ENCODE measurements at regions not wholly inside any gene's neighbourhood (a gene's known extent, or its start where the extent isn't known, plus 50 kb on each side); places are given as distances from the start of the nearest gene placed in this dataset.
A peak's percentile ranks its signal among the peaks of the same experiment; 100 is the strongest.
"Not testable (repeated sequence)": the region's sequence is repeated elsewhere in the genome, so short reads cannot be mapped to it uniquely, and the experiment has no call there.

GRCh38 chr3:139095803-139096466 is 51.2 kb upstream of the PRR23C start:
- no peak for DNase-seq (ENCODE audit: low read depth in 2 of 2)

DNA sequence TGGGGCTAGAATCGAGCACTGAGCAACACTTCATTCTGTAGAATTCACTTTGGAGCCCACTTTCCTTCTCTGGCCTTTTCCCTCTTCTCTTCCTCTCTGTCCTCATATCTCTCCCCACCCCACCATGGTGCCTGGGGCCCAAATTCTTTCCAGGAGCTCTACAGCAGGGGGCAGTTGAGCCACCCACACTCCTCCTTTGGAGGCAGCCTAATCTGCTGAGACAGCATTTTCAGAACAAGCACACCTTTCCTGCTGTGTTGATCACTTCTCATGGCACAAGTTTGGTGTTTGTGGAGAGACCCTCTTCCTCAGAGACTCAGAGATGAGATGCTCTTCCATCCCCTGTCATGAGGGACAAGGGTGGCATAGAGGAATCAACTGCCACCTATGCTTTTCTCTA is 52.0 kb upstream of the PRR23C start:
- no peak for DNase-seq (ENCODE audit: low read depth in 2 of 2)

- no peak for DNase-seq (ENCODE audit: low read depth in 2 of 2)
Observed at GRCh38 chr3:139098391-139098790, 53.7 kb upstream of the PRR23C start.

GRCh38 chr3:139099968-139100817 is 55.5 kb upstream of the PRR23C start:
- DNase-seq (ENCODE audit: low read depth in 2 of 2): no peak

GRCh38 chr3:139100821-139101220 is 56.1 kb upstream of the PRR23C start:
- no peak for DNase-seq (ENCODE audit: low read depth in 2 of 2)

- DNase-seq (ENCODE audit: low read depth in 2 of 2): no peak
Observed at GRCh38 chr3:139101396-139101795, 56.7 kb upstream of the PRR23C start.

- no peak for DNase-seq (ENCODE audit: low read depth in 2 of 2)
Observed at GRCh38 chr3:139103484-139103883, 58.8 kb upstream of the PRR23C start.

GRCh38 chr3:139104062-139104461 is 59.4 kb upstream of the PRR23C start:
- DNase-seq (ENCODE audit: low read depth in 2 of 2): no peak

- DNase-seq (ENCODE audit: low read depth in 2 of 2): no peak
Observed at GRCh38 chr3:139105154-139105702, 60.5 kb upstream of the PRR23C start.

- DNase-seq (ENCODE audit: low read depth in 2 of 2): no peak
Observed at GRCh38 chr3:139106013-139106932, 61.6 kb upstream of the PRR23C start.

DNA sequence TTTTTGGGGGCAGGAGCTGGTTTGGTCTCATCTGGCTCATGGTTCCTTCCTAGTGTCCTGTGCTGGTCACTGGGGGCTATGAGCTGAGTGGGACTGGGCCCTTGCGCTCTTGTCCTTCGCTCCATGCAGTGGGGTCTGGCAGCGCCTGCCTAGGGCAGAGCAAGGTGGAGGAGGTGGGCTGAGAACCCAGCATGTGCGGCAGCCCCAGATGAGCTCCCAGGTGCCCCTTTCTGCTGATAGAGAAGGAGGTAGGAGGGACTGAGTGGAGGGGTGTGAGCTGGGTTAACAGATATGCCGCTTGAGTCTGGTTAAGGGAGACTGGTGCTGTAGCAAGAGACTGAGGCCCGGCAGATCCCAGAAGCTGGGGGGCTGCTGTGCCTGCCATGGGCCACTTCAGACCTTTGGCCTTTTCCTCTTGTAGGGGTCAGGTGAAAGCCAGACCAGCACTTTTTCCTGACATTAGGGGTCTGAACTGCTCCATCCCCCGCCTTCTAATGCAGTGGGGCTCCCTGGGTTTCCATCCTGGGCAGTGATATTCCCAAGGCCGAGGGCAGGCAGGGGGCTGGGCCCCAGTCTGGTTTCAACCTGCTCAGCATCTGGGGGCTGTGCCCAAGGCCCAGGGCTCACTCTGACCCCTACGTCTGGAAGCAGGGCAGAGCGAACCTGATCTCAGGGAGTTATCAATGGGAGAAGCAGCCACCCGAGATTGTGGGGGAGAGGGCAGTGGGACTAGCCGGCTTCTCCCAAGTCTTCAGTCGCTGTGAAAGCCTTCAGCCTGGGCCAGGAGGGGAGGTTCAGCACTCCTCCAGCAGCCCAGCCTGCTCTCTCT is 62.9 kb upstream of the PRR23C start:
- no peak for DNase-seq (ENCODE audit: low read depth in 2 of 2)

DNA sequence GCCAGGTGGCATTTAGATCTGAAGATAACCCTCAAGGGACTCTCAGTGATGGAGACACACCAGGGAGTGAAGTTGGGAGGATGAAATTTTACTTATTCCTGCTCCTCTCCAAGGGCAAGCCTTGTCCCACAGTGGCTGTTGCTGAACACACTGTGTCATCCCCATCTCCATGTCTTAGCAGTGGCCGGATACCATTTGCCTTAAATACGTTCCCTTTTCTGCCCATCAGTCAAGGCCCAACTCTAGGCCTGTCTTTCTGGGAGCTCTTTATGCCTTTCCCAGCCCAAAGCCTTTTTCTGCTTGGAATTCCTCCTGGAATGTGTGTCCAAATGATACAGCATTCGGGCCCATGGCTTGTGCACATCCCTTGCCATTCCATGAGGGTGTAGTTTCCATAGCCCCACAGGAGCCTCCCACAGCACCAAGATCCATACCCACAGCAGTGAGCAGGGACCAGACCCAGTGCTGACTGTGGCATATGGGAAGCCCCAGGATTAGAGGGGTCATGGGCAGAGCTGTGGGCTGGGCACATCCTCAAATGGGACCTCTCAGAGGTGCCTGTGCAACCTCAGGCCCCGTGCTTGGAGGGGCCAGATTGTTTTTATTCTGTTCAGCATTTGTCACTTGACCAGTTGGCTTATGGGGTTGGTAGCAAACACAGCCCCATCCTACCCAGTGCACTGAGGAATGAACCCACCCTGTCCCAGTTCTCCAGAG is 63.7 kb upstream of the PRR23C start:
- no peak for DNase-seq (ENCODE audit: low read depth in 2 of 2)

DNA sequence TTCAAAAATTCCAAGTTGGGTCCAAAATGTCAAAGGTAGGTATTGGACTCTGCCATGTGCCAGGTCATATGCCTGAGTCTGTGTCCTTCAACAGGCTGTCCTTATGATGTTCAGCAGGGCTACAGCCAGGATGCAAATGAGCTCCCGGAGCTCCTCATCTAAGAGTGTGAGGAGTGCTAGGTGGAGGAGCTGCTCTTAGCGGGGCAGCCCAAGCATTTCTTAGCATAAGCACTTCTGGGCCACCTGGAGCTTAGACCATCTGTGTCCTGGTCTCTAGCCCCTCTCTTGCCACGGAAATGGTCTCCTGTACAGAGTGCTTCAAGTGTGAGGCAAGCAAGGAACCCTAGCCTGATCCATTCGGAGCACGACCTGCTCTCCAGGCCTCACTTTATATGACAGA is 64.6 kb upstream of the PRR23C start:
- DNase-seq (ENCODE audit: low read depth in 2 of 2): no peak

DNA sequence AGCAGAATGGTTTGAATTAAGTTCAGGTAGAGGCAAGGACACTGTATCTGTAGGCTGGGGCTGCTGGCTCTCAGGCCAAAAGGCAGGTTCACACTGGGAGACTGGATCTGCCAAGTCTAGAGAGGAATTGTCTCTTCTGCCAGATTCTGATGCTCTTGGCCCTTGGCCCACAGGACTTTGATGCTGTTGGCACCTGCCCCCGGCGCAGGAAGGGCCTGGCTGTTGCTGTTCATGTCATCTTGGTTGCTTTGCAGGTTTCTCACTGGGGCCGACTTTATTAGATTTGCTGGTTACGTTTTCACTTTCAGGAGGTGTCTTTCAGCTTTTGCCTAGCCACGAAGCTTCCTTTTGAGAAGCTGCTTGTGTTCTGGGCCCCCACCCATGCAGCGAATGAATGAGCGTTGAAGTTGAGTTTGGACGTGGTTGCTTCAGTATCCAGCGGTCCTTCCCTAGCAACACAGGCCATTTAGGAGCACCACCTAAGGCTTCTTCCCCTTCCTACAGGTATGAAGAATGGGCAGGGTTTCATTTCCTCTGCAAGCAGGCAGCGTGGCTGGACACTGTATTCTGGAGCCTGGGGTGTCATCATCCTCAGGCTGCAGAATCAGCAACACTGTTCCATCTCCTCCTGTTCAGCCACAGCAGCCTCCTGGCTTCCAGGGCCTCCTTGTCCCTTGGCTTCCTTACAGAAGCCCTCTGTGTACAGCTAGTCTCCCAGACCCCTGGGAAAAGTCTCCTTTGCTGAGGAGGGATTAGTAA is 65.6 kb upstream of the PRR23C start:
- DNase-seq (ENCODE audit: low read depth in 2 of 2): no peak

- not testable (repeated sequence) for DNase-seq (ENCODE audit: low read depth in 2 of 2)
Observed at GRCh38 chr3:139110929-139111328, 66.2 kb upstream of the PRR23C start.

- peak in 1 of 2 experiments; percentile 10 for DNase-seq (ENCODE audit: low read depth in 2 of 2)
Observed at GRCh38 chr3:139111392-139112229, 66.9 kb upstream of the PRR23C start.

DNA sequence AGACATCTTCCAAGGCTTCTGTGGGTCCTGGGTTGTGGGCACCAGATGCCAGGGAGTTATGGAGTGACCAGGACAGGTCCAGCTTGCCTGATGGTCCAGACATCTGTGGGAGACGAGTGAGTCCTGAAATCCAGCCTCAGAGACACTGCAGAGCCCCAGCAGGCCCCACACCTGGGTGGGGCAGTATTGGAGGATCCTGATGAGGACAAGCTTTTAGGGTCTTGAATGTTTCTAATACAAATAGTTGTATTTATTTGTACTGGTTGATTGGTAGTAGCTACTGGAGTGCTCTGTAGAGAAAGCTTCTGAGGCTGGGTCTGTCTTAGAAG is 67.5 kb upstream of the PRR23C start:
- no peak for DNase-seq (ENCODE audit: low read depth in 2 of 2)

DNA sequence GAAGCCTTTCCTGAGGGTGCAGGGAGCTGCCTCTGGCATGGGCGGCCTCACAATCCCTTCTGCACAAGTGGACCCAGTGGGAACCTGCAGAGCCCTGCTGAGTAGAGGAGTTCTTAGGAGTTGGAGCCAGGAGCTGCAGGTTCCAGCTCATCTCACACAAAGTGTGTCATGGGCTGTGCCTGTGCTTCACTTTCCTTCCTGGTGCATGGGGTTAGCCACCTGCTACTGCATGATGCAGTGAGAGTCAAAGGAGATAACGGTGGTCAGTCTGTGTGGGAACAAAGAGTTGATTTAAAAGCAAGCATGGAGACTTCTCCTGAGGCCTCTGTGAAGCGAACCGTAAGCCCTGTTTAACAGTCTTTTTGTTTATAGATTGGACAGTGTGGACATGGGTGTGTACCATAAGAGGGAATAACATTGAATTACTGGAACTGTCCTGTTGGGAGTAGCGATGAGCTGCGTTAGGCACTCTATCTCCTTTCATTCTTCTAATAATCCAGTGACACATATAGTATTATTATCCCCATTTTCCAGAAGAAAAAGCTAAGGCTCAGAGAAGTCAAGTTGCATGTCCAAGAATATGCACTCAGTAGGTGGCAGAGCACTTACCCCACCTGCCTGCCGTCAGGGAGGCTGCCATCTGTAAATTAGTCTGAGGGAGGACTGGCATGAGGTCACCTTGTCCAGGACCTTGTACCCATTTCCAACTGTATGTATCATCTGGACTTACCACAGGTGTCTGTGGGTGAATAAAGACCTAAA is 68.7 kb upstream of the PRR23C start:
- DNase-seq (ENCODE audit: low read depth in 2 of 2): no peak
